SK-N-SH (cell line): ENCODE measurements at regions not wholly inside any gene's neighbourhood (a gene's known extent, or its start where the extent isn't known, plus 50 kb on each side); places are given as distances from the start of the nearest gene placed in this dataset.

Experiments
- CTCF ChIA-PET: fragments of 300-600, 350-600 bp; formaldehyde crosslinking; extraction: SDS; loops from one replicate; lab custom pipeline; 2021; lab: Yijun Ruan, JAX
- POLR2A ChIA-PET: fragments of 350-600 bp; sonication (Branson Sonifier 250); formaldehyde crosslinking; extraction: SDS; loops from one replicate; lab custom pipeline; 2020; ENCODE audit warnings: antibody characterized with exemption, inconsistent platforms; lab: Yijun Ruan, JAX
- DNase-seq: peaks from one replicate; pipeline ENCODE4 v3.0.0; 2012
- H2AFZ ChIP-seq: fragments of 200-600 bp; sonication (generic); 2 replicates; pipeline ENCODE4 v1.8.1; 2016; ENCODE audit warnings: antibody characterized with exemption, mild to moderate bottlenecking, low read depth
- H3F3A ChIP-seq: fragments of 200-600 bp; sonication (generic); replicated peaks from 2 replicates; pipeline ENCODE3; 2016; ENCODE audit warnings: antibody characterized with exemption, mild to moderate bottlenecking; ENCODE audit not compliant: insufficient read depth
- H3K27ac ChIP-seq, 2 experiments: fragments of 200-500 bp in 1 of 2; fragments of 200-600 bp in 1 of 2; sonication (Bioruptor generic) in 1 of 2; sonication (generic), shearing (Covaris generic) in 1 of 2; 2 replicates each; pipeline versions ENCODE4 v1.5.1 to v1.6.1; 2014 to 2016; ENCODE audit warnings: low read depth in 2 of 2, inconsistent platforms in 1 of 2, low read length in 1 of 2, mild to moderate bottlenecking in 1 of 2, mixed read lengths in 1 of 2
- H3K27me3 ChIP-seq: fragments of 200-600 bp; sonication (generic), shearing (Covaris generic); 2 replicates; pipeline ENCODE4 v1.6.1; 2016; ENCODE audit warnings: mixed run types; ENCODE audit not compliant: insufficient read depth
- H3K36me3 ChIP-seq, 2 experiments: fragments of 200-500 bp in 1 of 2; fragments of 200-600 bp in 1 of 2; sonication (Bioruptor generic) in 1 of 2; sonication (generic) in 1 of 2; replicated peaks in 1 of 2; 2 replicates each; pipeline versions ENCODE3 to v1.5.1; 2014 to 2016; ENCODE audit warnings: low read length in 1 of 2, mild to moderate bottlenecking in 1 of 2; ENCODE audit not compliant: insufficient read depth in 2 of 2, control insufficient read depth in 1 of 2
- H3K4me1 ChIP-seq, 2 experiments: fragments of 200-500 bp in 1 of 2; fragments of 200-600 bp in 1 of 2; sonication (Bioruptor generic) in 1 of 2; sonication (generic), shearing (Covaris generic) in 1 of 2; 2 replicates each; pipeline versions ENCODE4 v1.5.1 to v1.6.1; 2014 to 2016; ENCODE audit warnings: low read depth in 1 of 2, low read length in 1 of 2, mixed run types in 1 of 2; ENCODE audit not compliant: insufficient read depth in 2 of 2, control insufficient read depth in 1 of 2
- H3K4me2 ChIP-seq: fragments of 200-600 bp; sonication (generic), shearing (Covaris generic); 2 replicates; pipeline ENCODE4 v1.6.1; 2017; ENCODE audit warnings: mixed run types
- H3K4me3 ChIP-seq, 2 experiments: fragments of 200-500 bp in 1 of 2; fragments of 200-600 bp in 1 of 2; sonication (Bioruptor generic) in 1 of 2; sonication (generic), shearing (Covaris generic) in 1 of 2; 2 replicates each; pipeline versions ENCODE4 v1.5.1 to v1.8.1; 2014 to 2016; ENCODE audit warnings: low read depth in 2 of 2, inconsistent platforms in 1 of 2, low read length in 1 of 2, mild to moderate bottlenecking in 1 of 2, mixed read lengths in 1 of 2, moderate library complexity in 1 of 2
- H3K79me2 ChIP-seq: fragments of 200-600 bp; sonication (generic); 2 replicates; pipeline ENCODE4 v1.8.1; 2017; ENCODE audit warnings: mild to moderate bottlenecking; ENCODE audit not compliant: insufficient read depth
- H3K9ac ChIP-seq: fragments of 200-600 bp; sonication (generic); 2 replicates; pipeline ENCODE4 v1.6.1; 2017; ENCODE audit warnings: mixed run types
- H3K9me2 ChIP-seq: fragments of 200-600 bp; sonication (generic); 2 replicates; pipeline ENCODE4 v1.6.1; 2017; ENCODE audit warnings: mixed run types
- H3K9me3 ChIP-seq: fragments of 200-600 bp; sonication (generic); 2 replicates; pipeline ENCODE4 v1.6.1; 2017; ENCODE audit warnings: mixed run types, mild to moderate bottlenecking, moderate library complexity
- H4K20me1 ChIP-seq: fragments of 200-600 bp; sonication (generic); 2 replicates; pipeline ENCODE4 v1.6.1; 2017; ENCODE audit warnings: mild to moderate bottlenecking, mixed run types; ENCODE audit not compliant: insufficient read depth
- FOXJ3 ChIP-seq: sonication (generic); formaldehyde crosslinking; IDR thresholded peaks from 2 replicates; pipeline ENCODE4 v1.5.1; 2020; ENCODE audit warnings: mild to moderate bottlenecking, missing genetic modification reagents
- FOXM1 ChIP-seq: IDR thresholded peaks from 2 replicates; pipeline ENCODE4 v1.4.0; 2012; ENCODE audit warnings: low read depth, mild to moderate bottlenecking
- GABPA ChIP-seq: IDR thresholded peaks from 2 replicates; pipeline ENCODE4 v1.4.0; 2012; ENCODE audit warnings: low read depth, mild to moderate bottlenecking
- IRF3 ChIP-seq: fragments of 150-350 bp; IDR thresholded peaks from 2 replicates; pipeline ENCODE4 v1.6.1; 2016; ENCODE audit warnings: mild to moderate bottlenecking, low read depth, low read length
- JUND ChIP-seq: IDR thresholded peaks from 2 replicates; pipeline ENCODE4 v1.4.0; 2012
- MXI1 ChIP-seq: IDR thresholded peaks from 2 replicates; pipeline ENCODE4 v1.6.1; 2012; ENCODE audit warnings: mild to moderate bottlenecking, low read depth, low read length, improper control_type of control experiment
- NFIC ChIP-seq: IDR thresholded peaks from 2 replicates; pipeline ENCODE4 v1.4.0; 2012; ENCODE audit warnings: borderline replicate concordance
- NRF1 ChIP-seq: IDR thresholded peaks from 2 replicates; pipeline ENCODE4 v1.6.1; 2012; ENCODE audit warnings: low read depth, mild to moderate bottlenecking, low read length
- RCOR1 ChIP-seq: fragments of 150-350 bp; IDR thresholded peaks from 2 replicates; pipeline ENCODE4 v1.6.1; 2017; ENCODE audit warnings: antibody characterized with exemption, low read length
- YY1 ChIP-seq: IDR thresholded peaks from 2 replicates; pipeline ENCODE4 v1.4.0; 2012; ENCODE audit warnings: low read depth, mild to moderate bottlenecking
- WGBS: methylation state at CpG from one replicate; pipeline ENCODE4 v1.1.6; 2017; ENCODE audit warnings: low lambda C conversion rate; 5-methylcytosine and 5-hydroxymethylcytosine counted together
- TF ChIP-seq, protein P1 (sequence below): IDR thresholded peaks from 2 replicates; pipeline ENCODE4 v1.6.1; 2012; ENCODE audit warnings: mild to moderate bottlenecking, low read depth, low read length, moderate library complexity
- TF ChIP-seq, protein P2 (sequence below): IDR thresholded peaks from 2 replicates; pipeline ENCODE4 v1.4.0; 2012; ENCODE audit warnings: low read depth, borderline replicate concordance
- TF ChIP-seq, protein P3 (sequence below): fragments of 200-600 bp; sonication (generic); IDR thresholded peaks from 2 replicates; pipeline ENCODE4 v1.6.1; 2017; ENCODE audit warnings: antibody characterized with exemption, mild to moderate bottlenecking, moderate library complexity
- TF ChIP-seq, protein P4 (sequence below): IDR thresholded peaks from 2 replicates; pipeline ENCODE4 v1.4.0; 2012; ENCODE audit warnings: low read depth

GRCh38 chr4:159551281-159551680 lies 448.4 kb downstream of the RAPGEF2 start (continued):
- TF ChIP-seq, protein P1, sequence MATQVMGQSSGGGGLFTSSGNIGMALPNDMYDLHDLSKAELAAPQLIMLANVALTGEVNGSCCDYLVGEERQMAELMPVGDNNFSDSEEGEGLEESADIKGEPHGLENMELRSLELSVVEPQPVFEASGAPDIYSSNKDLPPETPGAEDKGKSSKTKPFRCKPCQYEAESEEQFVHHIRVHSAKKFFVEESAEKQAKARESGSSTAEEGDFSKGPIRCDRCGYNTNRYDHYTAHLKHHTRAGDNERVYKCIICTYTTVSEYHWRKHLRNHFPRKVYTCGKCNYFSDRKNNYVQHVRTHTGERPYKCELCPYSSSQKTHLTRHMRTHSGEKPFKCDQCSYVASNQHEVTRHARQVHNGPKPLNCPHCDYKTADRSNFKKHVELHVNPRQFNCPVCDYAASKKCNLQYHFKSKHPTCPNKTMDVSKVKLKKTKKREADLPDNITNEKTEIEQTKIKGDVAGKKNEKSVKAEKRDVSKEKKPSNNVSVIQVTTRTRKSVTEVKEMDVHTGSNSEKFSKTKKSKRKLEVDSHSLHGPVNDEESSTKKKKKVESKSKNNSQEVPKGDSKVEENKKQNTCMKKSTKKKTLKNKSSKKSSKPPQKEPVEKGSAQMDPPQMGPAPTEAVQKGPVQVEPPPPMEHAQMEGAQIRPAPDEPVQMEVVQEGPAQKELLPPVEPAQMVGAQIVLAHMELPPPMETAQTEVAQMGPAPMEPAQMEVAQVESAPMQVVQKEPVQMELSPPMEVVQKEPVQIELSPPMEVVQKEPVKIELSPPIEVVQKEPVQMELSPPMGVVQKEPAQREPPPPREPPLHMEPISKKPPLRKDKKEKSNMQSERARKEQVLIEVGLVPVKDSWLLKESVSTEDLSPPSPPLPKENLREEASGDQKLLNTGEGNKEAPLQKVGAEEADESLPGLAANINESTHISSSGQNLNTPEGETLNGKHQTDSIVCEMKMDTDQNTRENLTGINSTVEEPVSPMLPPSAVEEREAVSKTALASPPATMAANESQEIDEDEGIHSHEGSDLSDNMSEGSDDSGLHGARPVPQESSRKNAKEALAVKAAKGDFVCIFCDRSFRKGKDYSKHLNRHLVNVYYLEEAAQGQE: no peak
- TF ChIP-seq NFIC (no peak), NRF1 (no peak), GABPA (no peak), RCOR1 (no peak)
- TF ChIP-seq, protein P2, sequence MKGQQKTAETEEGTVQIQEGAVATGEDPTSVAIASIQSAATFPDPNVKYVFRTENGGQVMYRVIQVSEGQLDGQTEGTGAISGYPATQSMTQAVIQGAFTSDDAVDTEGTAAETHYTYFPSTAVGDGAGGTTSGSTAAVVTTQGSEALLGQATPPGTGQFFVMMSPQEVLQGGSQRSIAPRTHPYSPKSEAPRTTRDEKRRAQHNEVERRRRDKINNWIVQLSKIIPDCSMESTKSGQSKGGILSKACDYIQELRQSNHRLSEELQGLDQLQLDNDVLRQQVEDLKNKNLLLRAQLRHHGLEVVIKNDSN: no peak
- TF ChIP-seq, protein P3, sequence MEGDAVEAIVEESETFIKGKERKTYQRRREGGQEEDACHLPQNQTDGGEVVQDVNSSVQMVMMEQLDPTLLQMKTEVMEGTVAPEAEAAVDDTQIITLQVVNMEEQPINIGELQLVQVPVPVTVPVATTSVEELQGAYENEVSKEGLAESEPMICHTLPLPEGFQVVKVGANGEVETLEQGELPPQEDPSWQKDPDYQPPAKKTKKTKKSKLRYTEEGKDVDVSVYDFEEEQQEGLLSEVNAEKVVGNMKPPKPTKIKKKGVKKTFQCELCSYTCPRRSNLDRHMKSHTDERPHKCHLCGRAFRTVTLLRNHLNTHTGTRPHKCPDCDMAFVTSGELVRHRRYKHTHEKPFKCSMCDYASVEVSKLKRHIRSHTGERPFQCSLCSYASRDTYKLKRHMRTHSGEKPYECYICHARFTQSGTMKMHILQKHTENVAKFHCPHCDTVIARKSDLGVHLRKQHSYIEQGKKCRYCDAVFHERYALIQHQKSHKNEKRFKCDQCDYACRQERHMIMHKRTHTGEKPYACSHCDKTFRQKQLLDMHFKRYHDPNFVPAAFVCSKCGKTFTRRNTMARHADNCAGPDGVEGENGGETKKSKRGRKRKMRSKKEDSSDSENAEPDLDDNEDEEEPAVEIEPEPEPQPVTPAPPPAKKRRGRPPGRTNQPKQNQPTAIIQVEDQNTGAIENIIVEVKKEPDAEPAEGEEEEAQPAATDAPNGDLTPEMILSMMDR: no peak

DNA sequence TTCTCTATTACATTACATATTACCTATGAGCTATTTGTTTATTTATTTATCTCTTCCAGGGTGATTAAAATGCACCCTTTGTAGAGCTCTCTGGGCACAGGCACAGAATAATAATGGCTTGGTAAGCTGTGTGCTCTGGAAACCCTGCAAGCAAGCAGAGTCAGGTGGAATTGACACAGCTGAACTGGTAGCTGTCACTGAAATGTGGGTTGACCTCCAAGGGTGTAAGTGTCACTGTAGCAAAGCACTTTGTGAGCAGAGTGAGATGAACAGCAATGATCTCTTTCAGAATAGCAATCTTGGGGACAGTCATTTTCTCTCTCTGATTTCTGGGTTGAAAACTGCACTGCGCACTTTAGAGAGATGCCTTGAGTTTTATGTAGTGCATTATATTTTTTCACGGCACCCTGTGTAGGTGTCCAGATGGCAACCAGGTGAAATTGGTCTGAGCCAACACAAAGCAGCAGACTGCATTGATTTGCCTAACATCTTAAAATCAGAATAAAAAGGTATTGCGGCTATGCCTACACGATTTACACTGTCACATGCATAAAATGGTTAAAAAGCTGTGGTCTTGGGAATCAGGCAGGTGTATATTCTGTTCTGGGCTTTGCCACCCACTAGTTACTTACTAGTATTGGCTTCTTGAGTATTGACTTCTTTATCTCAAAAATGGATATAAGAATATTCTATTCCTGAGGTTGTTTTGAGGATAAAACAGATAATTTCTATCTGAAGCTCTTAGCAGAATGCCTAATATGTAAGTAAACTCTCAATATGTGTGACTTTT lies 450.3 kb downstream of the RAPGEF2 start:
- no peak for DNase-seq
- POLR2A ChIA-PET: no interaction called here
- Histone ChIP-seq H3K9me2 (no peaks in the 10 kb centered on the region), H3K27ac (no peak overlapping the region), H3K4me2 (no peak overlapping the region), H3K27me3 (no peaks in the 10 kb centered on the region), H3K36me3 (no peaks in the 10 kb centered on the region), H3K9ac (no peak overlapping the region), H3K4me3 (no peak overlapping the region), H3F3A (no peaks in the 10 kb centered on the region), H3K9me3 (no peaks in the 10 kb centered on the region), H2AFZ (no peak overlapping the region), H4K20me1 (no peaks in the 10 kb centered on the region), H3K4me1 (peaks cover 0 to 3% of the 10 kb centered on the region in 2 experiments; a peak in 2 of 4 replicates), H3K79me2 (no peaks in the 10 kb centered on the region)
- WGBS: 51% methylated on average over 4 of the region's 4 CpGs
- CTCF ChIA-PET: no interaction called here
- no peak for TF ChIP-seq FOXJ3 (CRISPR knock-in tag)
- no peak for TF ChIP-seq IRF3
- TF ChIP-seq MXI1: no peak
- TF ChIP-seq GABPA: no peak
- TF ChIP-seq JUND: no peak
- TF ChIP-seq FOXM1: no peak
- TF ChIP-seq, protein P2: no peak
- TF ChIP-seq, protein P4, sequence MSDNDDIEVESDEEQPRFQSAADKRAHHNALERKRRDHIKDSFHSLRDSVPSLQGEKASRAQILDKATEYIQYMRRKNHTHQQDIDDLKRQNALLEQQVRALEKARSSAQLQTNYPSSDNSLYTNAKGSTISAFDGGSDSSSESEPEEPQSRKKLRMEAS: no peak
- no peak for TF ChIP-seq RCOR1
- TF ChIP-seq YY1: no peak
- TF ChIP-seq, protein P1: no peak
